ELF-1 (cell line): ENCODE measurements at regions not wholly inside any gene's neighbourhood (a gene's known extent, or its start where the extent isn't known, plus 50 kb on each side); places are given as distances from the start of the nearest gene placed in this dataset.

Experiments
- DNase-seq: peaks from one replicate; pipeline ENCODE4 v3.0.0-alpha.2; 2016; ENCODE audit warnings: low read depth, low spot score

- no peak for DNase-seq
These were observed 713.1 kb downstream of the DNAJB9 start for GRCh38 chr7:109282726-109283125.

DNA sequence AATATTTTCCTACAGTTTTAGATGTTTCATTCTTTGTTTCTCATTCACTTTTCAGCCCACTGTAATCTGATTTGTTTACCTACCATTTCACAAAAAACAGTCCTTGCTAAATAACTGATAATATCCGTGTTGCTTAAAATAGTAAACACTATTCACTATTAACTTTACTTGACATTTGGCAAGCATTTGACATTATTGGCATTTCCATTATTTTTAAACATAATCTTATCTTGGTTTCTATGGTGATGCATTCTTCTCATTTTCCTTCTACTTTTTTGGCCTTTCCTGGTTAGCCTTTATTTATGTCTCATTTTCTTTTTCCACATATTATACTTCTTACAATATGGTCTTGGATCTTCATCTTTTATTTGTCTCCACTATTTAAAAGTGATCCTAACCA is 715.3 kb downstream of the DNAJB9 start:
- no peak for DNase-seq

- no peak for DNase-seq
These were observed 725.5 kb downstream of the DNAJB9 start for GRCh38 chr7:109295158-109295557.

GRCh38 chr7:109308816-109309215 is 739.1 kb downstream of the DNAJB9 start:
- DNase-seq, result no peak

GRCh38 chr7:109309790-109310189 is 740.1 kb downstream of the DNAJB9 start:
- no peak for DNase-seq

DNA sequence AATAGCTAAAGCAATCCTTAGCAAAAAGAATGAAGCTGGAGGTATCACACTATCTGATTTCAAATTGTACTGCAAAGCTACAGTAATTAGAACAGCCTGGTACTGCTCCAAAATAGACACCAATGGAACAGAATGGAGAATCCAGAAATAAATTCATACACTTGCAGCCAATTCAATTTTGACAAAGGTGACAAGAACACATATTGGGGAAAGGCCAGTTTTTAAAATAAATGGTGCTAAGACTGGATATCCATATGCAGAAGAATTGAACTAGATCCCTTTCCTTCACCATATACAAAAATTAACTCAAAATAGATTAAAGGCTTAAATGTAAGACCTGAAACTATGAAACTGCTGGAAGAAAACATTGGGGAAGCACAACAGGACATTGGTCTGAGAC is 748.5 kb downstream of the DNAJB9 start:
- DNase-seq, result no peak

GRCh38 chr7:109322833-109323232 is 753.2 kb downstream of the DNAJB9 start:
- DNase-seq, result no peak

- no peak for DNase-seq
These were observed 761.7 kb downstream of the DNAJB9 start for GRCh38 chr7:109331423-109331822.

DNA sequence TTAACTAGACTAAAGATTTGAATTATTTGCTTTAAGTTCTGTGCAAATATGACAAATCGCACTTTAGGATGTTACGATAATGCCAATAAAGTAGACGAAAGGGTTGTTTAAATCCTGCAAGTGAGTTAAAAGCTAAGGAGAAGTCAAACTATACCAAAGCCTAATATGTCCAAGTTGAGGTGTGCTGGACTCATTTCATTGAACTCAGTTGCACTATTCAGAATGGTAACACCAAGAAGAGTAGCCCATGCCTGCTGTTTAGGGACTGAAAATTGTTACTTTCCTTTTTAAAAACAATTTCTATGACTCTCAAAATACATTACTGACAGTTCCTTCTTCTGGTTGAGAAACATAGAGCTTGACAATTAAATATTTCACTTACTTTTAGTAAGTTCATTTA is 766.3 kb downstream of the DNAJB9 start:
- DNase-seq, result no peak

DNA sequence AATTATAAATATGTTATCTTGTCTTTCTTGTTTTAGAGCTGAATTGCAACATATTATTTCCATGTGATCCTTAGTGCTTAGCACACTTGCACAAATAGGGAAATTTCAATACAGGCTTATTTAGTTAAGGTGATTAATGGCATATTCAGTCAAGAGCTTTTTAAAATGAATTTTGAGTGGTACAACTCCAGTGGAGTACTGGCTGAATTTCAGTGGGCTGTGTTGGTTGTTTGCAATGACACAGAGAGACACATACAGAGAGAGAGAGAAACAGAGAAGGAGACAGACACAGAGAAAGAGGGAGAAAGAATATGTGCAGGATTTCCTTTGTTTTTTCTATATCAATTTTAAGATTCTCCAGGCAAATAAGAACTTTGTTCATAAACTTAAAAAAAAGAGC is 766.9 kb downstream of the DNAJB9 start:
- DNase-seq, result no peak

DNA sequence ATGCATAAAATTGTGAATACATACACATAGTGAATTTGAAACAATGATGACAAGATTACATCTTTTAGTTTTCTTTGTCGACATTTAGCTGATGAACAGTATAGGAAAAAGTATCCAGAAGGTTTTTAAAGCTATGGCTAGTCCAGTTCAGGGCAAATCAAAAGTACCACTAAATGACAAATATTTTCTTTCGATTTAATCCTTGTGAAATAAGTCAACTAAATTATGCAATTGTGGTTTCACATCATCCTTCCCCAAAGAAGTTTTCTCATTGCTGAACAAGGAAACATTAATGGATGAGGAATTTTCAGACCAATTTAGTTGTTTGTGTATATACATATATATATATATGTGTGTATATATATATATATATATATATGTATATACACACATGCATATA is 774.0 kb downstream of the DNAJB9 start:
- DNase-seq, result no peak

DNA sequence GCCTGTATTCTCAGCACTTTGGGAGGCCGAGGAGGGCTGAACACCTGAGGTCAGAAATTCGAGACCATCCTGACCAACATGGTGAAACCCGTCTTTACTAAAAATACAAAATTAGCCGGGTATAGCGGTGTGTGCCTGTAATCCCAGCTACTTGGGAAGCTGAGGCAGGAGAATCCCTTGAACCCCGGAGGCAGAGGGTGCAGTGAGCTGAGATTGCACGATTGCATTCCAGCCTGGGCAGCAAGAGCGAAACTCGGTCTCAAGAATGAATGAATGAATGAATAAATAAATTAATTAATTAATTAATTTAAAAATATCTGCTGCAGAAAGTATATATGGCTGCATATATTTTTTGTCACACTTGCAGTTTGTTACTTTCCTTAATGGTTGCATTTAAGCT is 781.8 kb downstream of the DNAJB9 start:
- DNase-seq, result no peak

GRCh38 chr7:109354000-109354399 is 784.3 kb downstream of the DNAJB9 start:
- DNase-seq, result peak; percentile 2

- DNase-seq, result no peak
These were observed 784.9 kb downstream of the DNAJB9 start for GRCh38 chr7:109354552-109354951.

- no peak for DNase-seq
These were observed 806.1 kb downstream of the DNAJB9 start for GRCh38 chr7:109375823-109376222.

DNA sequence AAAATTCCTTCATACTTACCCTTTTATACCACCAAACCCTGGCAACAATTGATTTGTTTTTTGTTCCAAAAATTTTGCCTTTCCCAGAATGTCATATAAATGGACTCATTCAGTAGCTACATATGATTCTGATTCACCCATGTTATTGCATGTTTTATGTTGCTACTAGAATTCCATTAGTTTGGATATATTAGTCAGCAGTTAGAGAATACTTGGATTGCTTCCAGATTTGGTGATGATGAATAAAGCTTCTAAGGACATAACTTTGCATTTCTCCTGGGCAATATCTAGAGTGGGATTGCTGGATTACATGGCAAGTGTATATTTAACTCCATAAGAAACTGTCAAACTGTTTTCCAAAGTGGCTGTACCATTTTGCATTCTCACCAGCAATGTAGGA is 806.9 kb downstream of the DNAJB9 start:
- DNase-seq, result no peak

DNA sequence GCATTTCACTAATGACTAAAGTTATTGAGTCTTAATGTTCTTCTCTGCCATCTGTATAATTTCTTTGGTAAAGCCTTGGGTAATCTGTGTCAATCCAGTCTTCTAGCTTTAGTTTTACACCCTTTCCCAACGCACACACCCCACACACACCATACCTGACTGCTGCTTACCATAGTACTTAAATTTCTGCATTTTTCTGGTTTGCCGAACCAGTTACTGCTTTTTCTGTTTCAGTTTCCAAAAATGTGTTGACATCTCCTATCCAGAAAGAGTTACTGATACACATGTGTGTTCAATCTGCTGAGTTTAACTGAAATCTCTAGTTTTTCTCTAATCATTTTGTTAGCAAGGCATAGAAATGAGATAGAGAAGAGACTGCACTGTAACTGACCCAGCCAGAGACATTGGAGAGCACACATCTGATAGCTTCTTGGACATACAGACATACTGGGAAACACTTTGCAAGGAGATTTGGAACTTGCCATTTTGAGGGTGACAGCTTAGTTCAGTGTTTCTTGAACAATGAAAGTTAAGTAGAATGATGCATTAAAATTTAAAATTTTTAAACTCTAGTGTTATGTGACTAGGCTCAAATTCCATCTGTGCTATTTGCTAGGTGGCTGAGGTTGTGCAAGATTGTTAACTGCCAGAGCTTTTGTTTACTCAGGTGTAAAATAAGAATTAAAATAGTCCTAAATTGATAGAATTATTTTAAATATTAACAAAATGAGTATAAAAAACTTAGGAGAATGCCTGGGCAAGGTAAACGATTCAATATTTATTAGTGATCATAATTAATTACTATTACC is 807.6 kb downstream of the DNAJB9 start:
- DNase-seq, result no peak

GRCh38 chr7:109386959-109387358 is 817.3 kb downstream of the DNAJB9 start:
- DNase-seq, result no peak

DNA sequence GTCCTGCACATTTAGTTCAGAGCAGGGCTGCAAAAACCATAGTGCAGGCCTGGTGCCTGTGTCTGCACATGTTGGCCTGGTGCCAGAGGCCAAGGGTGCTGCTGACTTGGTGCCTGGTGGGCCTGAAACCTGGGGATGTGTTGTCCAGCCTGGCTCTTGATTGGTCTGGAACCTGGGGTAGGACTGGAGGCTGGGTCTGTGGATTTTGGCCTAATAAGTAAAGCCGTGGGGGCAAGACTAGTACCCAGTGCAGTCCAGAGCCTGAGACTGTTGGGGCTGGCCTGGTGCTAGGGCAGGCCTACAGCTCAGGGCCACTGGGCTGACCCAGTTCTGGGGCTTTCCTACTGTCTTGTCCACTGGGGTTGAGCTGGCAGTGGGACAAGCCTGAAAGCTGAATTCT is 817.9 kb downstream of the DNAJB9 start:
- no peak for DNase-seq

GRCh38 chr7:109391240-109391639 is 821.6 kb downstream of the DNAJB9 start:
- no peak for DNase-seq

DNA sequence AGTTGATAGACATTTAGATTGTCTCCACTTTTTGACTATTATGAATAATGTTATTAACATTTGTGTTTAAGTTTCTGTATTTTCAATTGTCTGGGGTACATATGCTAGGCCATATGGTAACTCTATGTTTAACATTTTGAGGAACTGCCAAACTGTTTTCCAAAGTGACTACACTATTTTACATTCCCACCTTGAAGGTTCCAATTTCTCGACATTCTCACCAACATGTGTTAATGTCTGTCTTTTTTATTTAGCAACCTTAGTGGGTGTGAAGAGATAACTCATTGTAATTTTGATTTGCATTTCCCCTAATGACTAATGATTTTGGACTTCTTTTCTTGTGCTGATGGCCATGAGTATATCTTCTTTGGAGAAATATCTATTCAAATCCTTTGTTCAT is 832.4 kb downstream of the DNAJB9 start:
- DNase-seq, result no peak

DNA sequence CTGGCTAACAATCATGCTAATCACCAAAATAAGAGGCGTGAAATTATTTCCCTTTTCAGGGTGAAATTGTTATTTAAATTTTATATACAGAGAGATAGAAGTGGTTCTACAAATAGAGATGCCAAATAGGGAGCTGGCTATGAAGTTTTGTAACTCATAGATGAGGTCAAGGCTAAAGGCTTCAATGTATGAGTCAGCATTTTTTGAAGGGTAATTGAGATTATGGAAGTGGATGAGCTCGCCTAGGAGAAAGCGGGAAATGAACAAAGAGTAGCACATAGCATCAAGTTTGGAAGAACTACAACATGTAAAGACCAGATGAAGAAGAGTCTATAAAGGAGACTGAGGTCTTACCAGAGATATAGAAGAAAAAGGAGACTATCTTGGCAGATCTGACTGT is 838.1 kb downstream of the DNAJB9 start:
- no peak for DNase-seq

- DNase-seq, result no peak
These were observed 868.3 kb downstream of the DNAJB9 start for GRCh38 chr7:109437957-109438356.

GRCh38 chr7:109449760-109450159 is 880.1 kb downstream of the DNAJB9 start:
- DNase-seq, result no peak
